H1 (cell line): ENCODE measurements at regions not wholly inside any gene's neighbourhood (a gene's known extent, or its start where the extent isn't known, plus 50 kb on each side); places are given as distances from the start of the nearest gene placed in this dataset.

Experiments
- CTCF ChIA-PET: fragments of 300-600 bp; sonication (Branson Sonifier 250); formaldehyde crosslinking; loops from one replicate; lab custom pipeline; 2021; ENCODE audit not compliant: partially characterized antibody; lab: Charles Lee
- POLR2A ChIA-PET: fragments of 300-600 bp; sonication (Branson Sonifier 250); formaldehyde crosslinking; loops from one replicate; lab custom pipeline; 2021; ENCODE audit warnings: inconsistent platforms; ENCODE audit not compliant: partially characterized antibody; lab: Charles Lee
- DNase-seq, 2 experiments: peaks; one replicate each; pipeline versions ENCODE4 v3.0.0 to v3.0.0-alpha.2; 2010 to 2022; ENCODE audit warnings: low spot score in 2 of 2, low read depth in 1 of 2, mixed read lengths in 1 of 2
- FAIRE-seq: peaks from 2 replicates; lab custom pipeline; 2011; peaks lifted over from hg19 to GRCh38; lab: Jason Lieb, UNC
- H2AFZ ChIP-seq: 2 replicates; pipeline ENCODE4 v1.8.1; 2012; ENCODE audit warnings: low read length, inconsistent platforms
- H2AK5ac ChIP-seq: 2 replicates; pipeline ENCODE4 v1.6.1; 2013; ENCODE audit warnings: low read depth, low read length
- H2BK120ac ChIP-seq: replicated peaks from 2 replicates; pipeline ENCODE3; 2013; ENCODE audit warnings: low read depth, low read length, inconsistent platforms
- H2BK12ac ChIP-seq: 2 replicates; pipeline ENCODE4 v1.6.1; 2013; ENCODE audit warnings: low read depth, low read length
- H2BK15ac ChIP-seq: 2 replicates; pipeline ENCODE4 v1.6.1; 2013; ENCODE audit warnings: low read length
- H2BK20ac ChIP-seq: 2 replicates; pipeline ENCODE4 v1.6.1; 2013; ENCODE audit warnings: low read length
- H2BK5ac ChIP-seq: 2 replicates; pipeline ENCODE4 v1.6.1; 2013; ENCODE audit warnings: low read depth, low read length
- H3K14ac ChIP-seq: 2 replicates; pipeline ENCODE4 v1.6.1; 2013; ENCODE audit warnings: inconsistent platforms; ENCODE audit not compliant: insufficient read length
- H3K18ac ChIP-seq: 2 replicates; pipeline ENCODE4 v1.6.1; 2013; ENCODE audit warnings: low read length; ENCODE audit errors: extremely low read depth
- H3K23ac ChIP-seq: 2 replicates; pipeline ENCODE4 v1.6.1; 2013; ENCODE audit warnings: inconsistent platforms; ENCODE audit not compliant: insufficient read length
- H3K23me2 ChIP-seq: 2 replicates; pipeline ENCODE4 v1.6.1; 2013; ENCODE audit warnings: low read depth, low read length
- H3K27ac ChIP-seq: 2 replicates; pipeline ENCODE4 v1.6.1; 2011; ENCODE audit warnings: low read depth, low read length, inconsistent platforms
- H3K27me3 ChIP-seq, 4 experiments: replicated peaks in 1 of 4; 1 replicate in 1 of 4; 2 replicates in 3 of 4; pipeline versions ENCODE4 v1.6.1 to v1.8.1; 2011 to 2013; ENCODE audit warnings: low read length in 3 of 4, mild to moderate bottlenecking in 3 of 4, inconsistent platforms in 2 of 4, mixed read lengths in 2 of 4, moderate library complexity in 1 of 4; ENCODE audit not compliant: control insufficient read depth in 3 of 4, insufficient read depth in 3 of 4; ENCODE audit errors: extremely low read depth in 1 of 4
- H3K36me3 ChIP-seq, 4 experiments: 2 replicates each; pipeline versions ENCODE4 v1.6.1 to v1.8.1; 2011 to 2013; ENCODE audit warnings: mild to moderate bottlenecking in 4 of 4, low read length in 3 of 4, moderate library complexity in 2 of 4, control low read depth in 1 of 4, inconsistent platforms in 1 of 4; ENCODE audit not compliant: insufficient read depth in 4 of 4, control insufficient read depth in 2 of 4
- H3K4ac ChIP-seq: replicated peaks from 2 replicates; pipeline ENCODE3; 2013; ENCODE audit warnings: low read length, low read depth, mixed read lengths, inconsistent platforms; ENCODE audit not compliant: insufficient read length
- H3K4me1 ChIP-seq, 4 experiments: replicated peaks in 1 of 4; 1 replicate in 1 of 4; 2 replicates in 3 of 4; pipeline versions ENCODE4 v1.6.1 to v1.8.1; 2011 to 2013; ENCODE audit warnings: low read length in 3 of 4, inconsistent platforms in 2 of 4, mixed read lengths in 1 of 4; ENCODE audit not compliant: insufficient read depth in 4 of 4, control insufficient read depth in 3 of 4
- H3K4me2 ChIP-seq, 2 experiments: 2 replicates each; pipeline versions ENCODE4 v1.6.1 to v1.8.1; 2011 to 2013; ENCODE audit warnings: low read depth in 2 of 2, low read length in 2 of 2, control low read depth in 1 of 2, inconsistent platforms in 1 of 2, mild to moderate bottlenecking in 1 of 2; ENCODE audit not compliant: insufficient read depth in 1 of 2
- H3K4me3 ChIP-seq, 4 experiments: fragments of 200-600, 300-600 bp in 1 of 4; sonication (generic), shearing (Covaris generic), sonication (Bioruptor Twin) in 1 of 4; 2 replicates each; pipeline versions ENCODE4 v1.5.1 to v1.8.1; 2011 to 2016; ENCODE audit warnings: low read length in 4 of 4, low read depth in 3 of 4, control low read depth in 2 of 4, inconsistent platforms in 2 of 4, mild to moderate bottlenecking in 2 of 4, mixed read lengths in 1 of 4, moderate library complexity in 1 of 4; ENCODE audit not compliant: insufficient read depth in 2 of 4; ENCODE audit errors: extremely low read depth in 1 of 4
- H3K56ac ChIP-seq: replicated peaks from 2 replicates; pipeline ENCODE3; 2013; ENCODE audit warnings: low read depth, mild to moderate bottlenecking, mixed read lengths, low read length, inconsistent platforms; ENCODE audit not compliant: insufficient read length
- H3K79me1 ChIP-seq: 2 replicates; pipeline ENCODE4 v1.6.1; 2013; ENCODE audit warnings: low read depth, low read length, control low read depth
- H3K79me2 ChIP-seq, 2 experiments: 2 replicates each; pipeline versions ENCODE4 v1.6.1 to v1.8.1; 2012 to 2013; ENCODE audit warnings: low read length in 2 of 2, mild to moderate bottlenecking in 2 of 2, inconsistent platforms in 1 of 2; ENCODE audit not compliant: insufficient read depth in 2 of 2, control insufficient read depth in 1 of 2
- H3K9ac ChIP-seq, 4 experiments: replicated peaks in 1 of 4; 1 replicate in 1 of 4; 2 replicates in 3 of 4; pipeline versions ENCODE4 v1.6.1 to v1.8.1; 2011 to 2013; ENCODE audit warnings: low read depth in 3 of 4, low read length in 3 of 4, control low read depth in 2 of 4, mild to moderate bottlenecking in 2 of 4, moderate library complexity in 2 of 4, inconsistent platforms in 1 of 4; ENCODE audit errors: extremely low read depth in 1 of 4
- H3K9me3 ChIP-seq, 2 experiments: 2 replicates each; pipeline versions ENCODE4 v1.6.1 to v1.8.1; 2012 to 2013; ENCODE audit warnings: mild to moderate bottlenecking in 2 of 2, moderate library complexity in 2 of 2, control low read depth in 1 of 2, inconsistent platforms in 1 of 2, low read depth in 1 of 2, low read length in 1 of 2, mixed read lengths in 1 of 2; ENCODE audit not compliant: insufficient read depth in 2 of 2
- H4K20me1 ChIP-seq, 2 experiments: replicated peaks in 1 of 2; 2 replicates each; pipeline versions ENCODE3 to v1.8.1; 2011 to 2013; ENCODE audit warnings: inconsistent platforms in 2 of 2, low read length in 2 of 2, mild to moderate bottlenecking in 1 of 2; ENCODE audit not compliant: insufficient read depth in 2 of 2, control insufficient read depth in 1 of 2
- H4K5ac ChIP-seq: 2 replicates; pipeline ENCODE4 v1.6.1; 2013; ENCODE audit warnings: low read length, low read depth, mixed read lengths, inconsistent platforms; ENCODE audit not compliant: insufficient read length
- H4K8ac ChIP-seq: 2 replicates; pipeline ENCODE4 v1.8.0; 2013; ENCODE audit warnings: mild to moderate bottlenecking, moderate library complexity, low read length, inconsistent platforms; ENCODE audit not compliant: insufficient read depth; ENCODE audit errors: extremely low read depth
- H4K91ac ChIP-seq: replicated peaks from 2 replicates; pipeline ENCODE3; 2013; ENCODE audit warnings: low read length, mixed read lengths, inconsistent platforms; ENCODE audit not compliant: insufficient read length
- BRCA1 ChIP-seq: IDR thresholded peaks from 2 replicates; pipeline ENCODE4 v1.6.1; 2012; ENCODE audit warnings: low read depth, low read length, improper control_type of control experiment
- CBX8 ChIP-seq: fragments of 300-800, 300-1000 bp; sonication (generic); IDR thresholded peaks from 2 replicates; pipeline ENCODE4 v1.7.1; 2016; ENCODE audit warnings: low read depth, low read length, borderline replicate concordance
- JUN ChIP-seq: IDR thresholded peaks from 2 replicates; pipeline ENCODE4 v1.6.1; 2011; ENCODE audit warnings: low read depth, mild to moderate bottlenecking, improper control_type of control experiment, low read length
- MAFK ChIP-seq: IDR thresholded peaks from 2 replicates; pipeline ENCODE4 v1.6.1; 2012; ENCODE audit warnings: low read depth, mild to moderate bottlenecking, improper control_type of control experiment, low read length
- NANOG ChIP-seq: IDR thresholded peaks from 2 replicates; pipeline ENCODE4 v1.6.1; 2011; ENCODE audit warnings: low read length, low read depth, mild to moderate bottlenecking, inconsistent platforms; ENCODE audit not compliant: insufficient read depth, poor library complexity, severe bottlenecking
- NRF1 ChIP-seq: IDR thresholded peaks from 2 replicates; pipeline ENCODE4 v1.6.1; 2011; ENCODE audit warnings: mild to moderate bottlenecking, low read depth, low read length, improper control_type of control experiment
- RXRA ChIP-seq: IDR thresholded peaks from 2 replicates; pipeline ENCODE4 v1.6.1; 2011; ENCODE audit warnings: low read depth, mild to moderate bottlenecking, low read length, moderate library complexity; ENCODE audit not compliant: insufficient read depth
- SAP30 ChIP-seq: fragments of 300-600 bp; sonication (generic); IDR thresholded peaks from 2 replicates; pipeline ENCODE4 v1.7.1; 2012; ENCODE audit warnings: low read length, moderate library complexity, mild to moderate bottlenecking, inconsistent platforms; ENCODE audit not compliant: insufficient read depth, insufficient replicate concordance
- SIRT6 ChIP-seq: IDR thresholded peaks from one replicate; pipeline ENCODE4 v1.7.1; 2012; ENCODE audit warnings: low read length, inconsistent platforms
- SIX5 ChIP-seq: IDR thresholded peaks from 2 replicates; pipeline ENCODE4 v1.6.1; 2011; ENCODE audit warnings: mild to moderate bottlenecking, low read depth, low read length
- TAF1 ChIP-seq: IDR thresholded peaks from 2 replicates; pipeline ENCODE4 v1.6.1; 2011; ENCODE audit warnings: mild to moderate bottlenecking, low read depth, low read length
- TAF7 ChIP-seq: optimal IDR thresholded peaks from 2 replicates; pipeline ENCODE3; 2011; ENCODE audit warnings: low read depth, mild to moderate bottlenecking, inconsistent platforms, low read length, moderate library complexity, borderline replicate concordance
- TBP ChIP-seq: IDR thresholded peaks from 2 replicates; pipeline ENCODE4 v1.6.1; 2011; ENCODE audit warnings: low read depth, low read length, improper control_type of control experiment
- TCF12 ChIP-seq: IDR thresholded peaks from 2 replicates; pipeline ENCODE4 v1.6.1; 2011; ENCODE audit warnings: low read depth, mild to moderate bottlenecking, low read length
- TEAD4 ChIP-seq: IDR thresholded peaks from 2 replicates; pipeline ENCODE4 v1.6.1; 2012; ENCODE audit warnings: low read depth, low read length, inconsistent platforms, mixed read lengths
- YY1 ChIP-seq: IDR thresholded peaks from 2 replicates; pipeline ENCODE4 v1.6.1; 2011; ENCODE audit warnings: low read depth, mild to moderate bottlenecking, low read length
- WGBS, 2 experiments: shearing (Covaris generic) in 1 of 2; methylation state at CpG; one replicate each; pipeline versions ENCODE4 v1.1.6 to v1.1.7; 2013 to 2015; ENCODE audit warnings: low lambda C conversion rate in 2 of 2, mixed read lengths in 2 of 2, inconsistent platforms in 1 of 2, low coverage in 1 of 2, missing lambda C conversion rate in 1 of 2; ENCODE audit not compliant: insufficient replicate concordance in 2 of 2, insufficient coverage in 1 of 2, insufficient read length in 1 of 2; ENCODE audit errors: extremely low coverage in 1 of 2, missing lambda C conversion rate in 1 of 2; 5-methylcytosine and 5-hydroxymethylcytosine counted together

- H3K27ac ChIP-seq = no peak overlapping the region
- ChIA-PET CTCF (interaction anchor here (0.8 kb wide), 1 partner anchor 32 kb away, joined by 3 read pairs; no protein-coding TSS in a partner anchor), POLR2A (no interaction called here)
- no peak overlapping the region for H2BK15ac ChIP-seq
- H3K23me2 ChIP-seq = no peaks in the 10 kb centered on the region
- H3K27me3 ChIP-seq = no peaks in the 10 kb centered on the region
- H3K56ac ChIP-seq = no peak overlapping the region
- no peak overlapping the region for H3K4me3 ChIP-seq
- H3K79me1 ChIP-seq = no peaks in the 10 kb centered on the region
- H2AFZ ChIP-seq = no peak overlapping the region
- H4K91ac ChIP-seq = no peak overlapping the region
- H2BK120ac ChIP-seq = no peak overlapping the region
- no peaks in the 10 kb centered on the region for H3K36me3 ChIP-seq
- H3K4me2 ChIP-seq = no peak overlapping the region
- H3K9me3 ChIP-seq = no peaks in the 10 kb centered on the region
- H3K23ac ChIP-seq = no peak overlapping the region
- H4K20me1 ChIP-seq = no peaks in the 10 kb centered on the region
- no peaks in the 10 kb centered on the region for H3K79me2 ChIP-seq
- no peak overlapping the region for H3K18ac ChIP-seq
- H3K14ac ChIP-seq = no peak overlapping the region
- no peak overlapping the region for H2AK5ac ChIP-seq
- no peaks in the 10 kb centered on the region for H3K4me1 ChIP-seq
- FAIRE-seq (no peak), DNase-seq (no peak)
- TF ChIP-seq YY1 (no peak), MAFK (no peak), NRF1 (no peak), TBP (no peak), TAF1 (no peak), SAP30 (no peak), JUN (no peak), TAF7 (no peak), TCF12 (no peak), BRCA1 (no peak), RXRA (no peak), CBX8 (no peak), SIX5 (no peak), TEAD4 (no peak), NANOG (no peak), SIRT6 (no peak)
- no peak overlapping the region for H3K9ac ChIP-seq
- H2BK20ac ChIP-seq = no peak overlapping the region
- 87% methylated on average over 1 of the region's 1 CpG; no CpG with 5 or more reads in 1 of the 2 experiments for WGBS, 2 experiments
- H3K4ac ChIP-seq = no peak overlapping the region
- H2BK12ac ChIP-seq = no peak overlapping the region
- no peak overlapping the region for H4K5ac ChIP-seq
- H2BK5ac ChIP-seq = no peak overlapping the region
- no peak overlapping the region for H4K8ac ChIP-seq
Measured at GRCh38 chr12:89211456-89211855, 140.8 kb downstream of the DUSP6 start.
